Activated naive CD4-positive, alpha-beta T cell treated with anti-CD3 and anti-CD28 coated beads, Interleukin-2, amount 10 ng/mL, durations not matched to agents 7 days and 5 days (primary cell): ENCODE measurements at regions not wholly inside any gene's neighbourhood (a gene's known extent, or its start where the extent isn't known, plus 50 kb on each side); places are given as distances from the start of the nearest gene placed in this dataset.
"Not testable (repeated sequence)": the region's sequence is repeated elsewhere in the genome, so short reads cannot be mapped to it uniquely, and the experiment has no call there.

Experiments used
- CTCF ChIA-PET: fragments of 350-600 bp; sonication (Branson Sonifier 250); formaldehyde crosslinking; loops from one replicate; lab custom pipeline; 2021; ENCODE audit warnings: antibody characterized with exemption; lab: Charles Lee
- DNase-seq: peaks from one replicate; pipeline ENCODE4 v3.0.0-alpha.2; 2020
- H3K27ac Mint-ChIP-seq: one replicate; pipeline ENCODE4 v1.8.0; 2021; ENCODE audit warnings: mild to moderate bottlenecking, moderate library complexity, mixed read lengths
- H3K27me3 Mint-ChIP-seq: one replicate; pipeline ENCODE4 v1.8.0; 2021; ENCODE audit warnings: mild to moderate bottlenecking, mixed read lengths
- H3K36me3 Mint-ChIP-seq: one replicate; pipeline ENCODE4 v1.8.0; 2021; ENCODE audit warnings: mixed read lengths
- H3K4me1 Mint-ChIP-seq: one replicate; pipeline ENCODE4 v1.8.0; 2021; ENCODE audit warnings: mixed read lengths
- H3K4me3 Mint-ChIP-seq: one replicate; pipeline ENCODE4 v1.8.0; 2021; ENCODE audit warnings: mild to moderate bottlenecking, moderate library complexity, mixed read lengths
- H3K9me3 Mint-ChIP-seq: one replicate; pipeline ENCODE4 v1.8.0; 2021; ENCODE audit warnings: mixed read lengths

DNA sequence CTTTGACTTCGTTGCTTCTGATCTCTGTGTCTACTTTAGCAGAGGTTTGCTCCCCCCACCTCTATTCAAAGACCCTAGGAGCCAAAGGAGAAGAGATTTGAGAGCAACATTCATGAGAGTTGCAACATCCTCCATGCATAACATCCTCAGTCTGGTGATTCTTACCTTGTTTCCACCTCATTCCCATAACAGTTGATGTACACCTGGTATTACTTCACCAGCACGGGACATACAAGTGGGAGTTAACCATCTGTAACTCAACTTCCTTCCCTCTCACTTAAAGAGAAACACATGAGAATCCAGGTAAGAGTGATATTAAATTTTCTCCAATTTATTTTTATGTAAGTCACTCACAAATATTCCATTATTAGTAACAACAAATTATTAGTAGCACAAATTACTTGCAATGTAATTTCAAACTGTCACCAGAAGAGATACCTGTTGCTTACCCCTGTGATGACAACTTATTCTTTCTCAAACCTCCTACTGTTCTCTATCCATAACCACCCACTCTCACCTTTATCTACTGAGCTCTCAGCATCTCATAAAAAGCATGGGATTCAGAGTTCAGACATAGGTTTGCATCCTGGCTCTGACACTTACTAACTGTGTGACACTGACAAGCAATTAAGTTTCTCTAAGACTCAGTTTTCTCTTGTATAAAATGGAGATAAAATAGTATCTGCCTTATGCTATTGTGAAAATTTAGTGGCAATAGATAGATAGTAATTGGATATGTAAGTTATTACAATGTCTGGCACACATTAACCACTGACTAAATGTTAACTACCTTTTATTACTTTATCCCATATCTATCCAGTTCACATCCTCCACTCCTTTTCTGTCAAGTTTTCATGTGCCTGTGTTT, 184.6 kb upstream of the SRD5A2 start:
- Mint-ChIP-seq H3K9me3 (no peaks in the 10 kb centered on the region), H3K27ac (no peak overlapping the region), H3K36me3 (no peaks in the 10 kb centered on the region), H3K4me1 (no peaks in the 10 kb centered on the region), H3K4me3 (no peak overlapping the region), H3K27me3 (no peaks in the 10 kb centered on the region)
- CTCF ChIA-PET = no interaction called here
- DNase-seq = no peak

DNA sequence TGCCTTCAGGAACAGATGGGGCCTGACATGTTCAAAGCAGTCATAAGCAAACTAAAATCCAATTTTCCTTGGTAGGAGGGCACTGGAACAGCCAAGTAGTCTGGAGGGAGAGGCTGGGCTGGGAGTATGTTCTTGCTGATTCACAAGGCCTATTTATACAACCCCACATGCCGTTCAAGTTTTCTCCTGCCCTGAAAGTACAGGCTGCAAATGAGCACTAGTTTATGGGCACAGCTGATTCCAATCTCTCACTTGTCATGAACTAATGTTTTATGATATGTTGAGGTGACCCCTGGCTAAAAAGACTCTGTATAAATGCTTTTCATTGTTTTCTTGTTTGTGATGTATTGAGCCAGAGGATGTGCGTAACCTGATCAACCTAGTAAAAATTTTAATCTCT, 183.4 kb upstream of the SRD5A2 start:
- Mint-ChIP-seq H3K4me1 (no peaks in the 10 kb centered on the region), H3K27ac (no peak overlapping the region), H3K4me3 (no peak overlapping the region), H3K9me3 (no peaks in the 10 kb centered on the region), H3K36me3 (no peaks in the 10 kb centered on the region), H3K27me3 (no peaks in the 10 kb centered on the region)
- CTCF ChIA-PET = no interaction called here
- no peak for DNase-seq

DNA sequence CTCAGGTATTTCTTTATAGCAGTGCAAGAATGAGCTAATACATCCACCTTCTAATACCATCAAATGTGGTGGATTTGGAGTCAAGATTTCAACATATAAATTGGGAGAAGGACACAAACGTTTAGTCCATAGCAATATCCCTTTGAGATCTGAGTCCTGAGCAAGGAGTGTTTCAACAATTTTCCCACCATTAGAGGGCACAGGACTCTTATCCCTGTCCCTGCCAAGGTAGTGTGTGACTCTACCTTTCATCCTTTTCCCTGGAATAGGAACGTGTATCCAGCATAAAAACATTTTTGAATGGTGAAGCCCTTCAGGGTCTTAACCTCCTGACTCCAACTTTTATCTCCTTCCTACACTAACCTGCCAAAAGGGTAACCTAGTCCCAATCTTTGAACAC, 181.3 kb upstream of the SRD5A2 start:
- no peaks in the 10 kb centered on the region for H3K36me3 Mint-ChIP-seq

DNA sequence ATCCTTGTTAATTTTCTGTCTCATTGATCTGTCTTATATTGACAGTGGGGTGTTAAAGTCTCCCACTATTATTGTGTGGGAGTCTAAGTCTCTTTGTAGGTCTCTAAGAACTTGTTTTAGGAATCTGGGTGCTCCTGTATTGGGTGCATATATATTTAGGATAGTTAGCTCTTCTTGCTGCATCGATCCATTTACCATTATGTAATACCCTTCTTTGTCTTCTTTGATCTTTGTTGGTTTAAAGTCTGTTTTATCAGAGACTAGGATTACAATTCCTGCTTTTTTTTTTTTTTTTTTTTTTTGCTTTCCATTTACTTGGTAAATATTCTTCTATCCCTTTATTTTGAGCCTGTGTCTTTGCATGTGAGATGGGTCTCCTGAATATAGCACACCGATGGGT, 176.6 kb upstream of the SRD5A2 start:
- CTCF ChIA-PET, H3K36me3 Mint-ChIP-seq, H3K4me3 Mint-ChIP-seq, H3K27me3 Mint-ChIP-seq, H3K4me1 Mint-ChIP-seq, H3K9me3 Mint-ChIP-seq, DNase-seq, H3K27ac Mint-ChIP-seq: not testable (repeated sequence)

More for the DNA sequence above, 181.3 kb upstream of the SRD5A2 start:
- no peak for DNase-seq
- no peaks in the 10 kb centered on the region for H3K4me1 Mint-ChIP-seq
- CTCF ChIA-PET = no interaction called here
- H3K27ac Mint-ChIP-seq = no peak overlapping the region
- H3K4me3 Mint-ChIP-seq = no peak overlapping the region
- no peaks in the 10 kb centered on the region for H3K27me3 Mint-ChIP-seq
- H3K9me3 Mint-ChIP-seq = no peaks in the 10 kb centered on the region

DNA sequence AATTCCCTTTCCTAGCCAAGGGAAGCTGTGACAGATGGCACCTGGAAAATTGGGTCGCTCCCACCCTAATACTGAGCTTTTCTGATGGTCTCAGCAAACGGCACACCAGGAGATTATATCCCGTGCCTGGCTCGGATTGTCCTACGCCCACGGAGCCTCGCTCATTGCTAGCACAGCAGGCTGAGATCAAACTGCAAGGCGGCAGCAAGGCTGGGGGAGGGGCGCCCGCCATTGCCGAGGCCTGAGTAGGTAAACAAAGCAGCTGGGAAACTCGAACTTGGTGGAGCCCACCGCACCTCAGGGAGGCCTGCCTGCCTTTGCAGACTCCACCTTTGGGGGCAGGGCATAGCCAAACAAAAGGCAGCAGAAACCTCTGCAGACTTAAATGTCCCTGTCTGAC, 168.0 kb upstream of the SRD5A2 start:
- H3K4me3 Mint-ChIP-seq, CTCF ChIA-PET, H3K4me1 Mint-ChIP-seq, H3K27ac Mint-ChIP-seq, H3K36me3 Mint-ChIP-seq, H3K27me3 Mint-ChIP-seq, DNase-seq: not testable (repeated sequence)
- H3K9me3 Mint-ChIP-seq = peaks cover 15% of the 10 kb centered on the region

DNA sequence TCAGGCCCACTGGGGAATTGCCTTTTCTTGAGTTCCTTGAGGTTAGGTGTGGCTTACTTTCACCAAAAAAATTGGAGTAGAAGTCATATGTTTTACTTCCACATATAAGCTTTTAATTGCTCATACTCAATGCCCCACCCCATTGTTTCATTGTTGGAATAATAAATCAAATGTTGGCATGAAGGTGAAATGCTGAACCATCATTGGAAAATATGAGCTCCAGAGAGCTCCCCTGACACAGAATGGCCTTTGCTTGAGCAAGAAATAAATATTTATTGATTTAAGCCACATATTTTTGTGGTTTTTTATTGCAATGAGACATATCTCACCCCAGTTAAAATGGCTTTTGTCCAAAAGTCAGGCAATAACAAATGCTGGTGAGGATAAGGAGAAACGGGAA, 167.3 kb upstream of the SRD5A2 start:
- no peak for DNase-seq

DNA sequence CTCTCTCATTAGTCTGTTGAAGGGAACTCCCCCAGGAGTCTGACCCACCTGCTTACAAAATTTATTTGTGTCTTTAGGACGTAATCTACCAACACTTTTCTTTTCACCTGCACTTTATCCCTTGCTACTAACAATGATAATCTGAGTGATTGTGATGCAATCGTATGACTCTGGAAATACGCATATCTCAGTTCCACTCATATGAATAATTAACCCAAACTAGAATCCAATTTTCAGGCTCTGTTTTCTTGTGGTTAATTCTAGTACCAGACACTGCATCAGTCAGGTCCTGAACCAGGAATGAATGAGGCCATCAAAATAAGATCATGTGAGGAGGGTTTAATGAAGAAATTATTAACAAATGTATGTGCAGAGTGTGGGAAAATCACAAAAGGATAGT, 158.4 kb upstream of the SRD5A2 start:
- DNase-seq = no peak
- CTCF ChIA-PET = no interaction called here
- H3K4me3 Mint-ChIP-seq = no peak overlapping the region
- H3K36me3 Mint-ChIP-seq = no peaks in the 10 kb centered on the region
- H3K4me1 Mint-ChIP-seq = no peaks in the 10 kb centered on the region
- H3K27me3 Mint-ChIP-seq = no peaks in the 10 kb centered on the region
- H3K9me3 Mint-ChIP-seq = no peaks in the 10 kb centered on the region
- no peak overlapping the region for H3K27ac Mint-ChIP-seq

More for the DNA sequence above, 167.3 kb upstream of the SRD5A2 start:
- Mint-ChIP-seq H3K27ac (no peak overlapping the region), H3K9me3 (peaks cover 14% of the 10 kb centered on the region), H3K4me1 (no peaks in the 10 kb centered on the region), H3K36me3 (no peaks in the 10 kb centered on the region), H3K4me3 (no peak overlapping the region), H3K27me3 (no peaks in the 10 kb centered on the region)
- CTCF ChIA-PET = no interaction called here

DNA sequence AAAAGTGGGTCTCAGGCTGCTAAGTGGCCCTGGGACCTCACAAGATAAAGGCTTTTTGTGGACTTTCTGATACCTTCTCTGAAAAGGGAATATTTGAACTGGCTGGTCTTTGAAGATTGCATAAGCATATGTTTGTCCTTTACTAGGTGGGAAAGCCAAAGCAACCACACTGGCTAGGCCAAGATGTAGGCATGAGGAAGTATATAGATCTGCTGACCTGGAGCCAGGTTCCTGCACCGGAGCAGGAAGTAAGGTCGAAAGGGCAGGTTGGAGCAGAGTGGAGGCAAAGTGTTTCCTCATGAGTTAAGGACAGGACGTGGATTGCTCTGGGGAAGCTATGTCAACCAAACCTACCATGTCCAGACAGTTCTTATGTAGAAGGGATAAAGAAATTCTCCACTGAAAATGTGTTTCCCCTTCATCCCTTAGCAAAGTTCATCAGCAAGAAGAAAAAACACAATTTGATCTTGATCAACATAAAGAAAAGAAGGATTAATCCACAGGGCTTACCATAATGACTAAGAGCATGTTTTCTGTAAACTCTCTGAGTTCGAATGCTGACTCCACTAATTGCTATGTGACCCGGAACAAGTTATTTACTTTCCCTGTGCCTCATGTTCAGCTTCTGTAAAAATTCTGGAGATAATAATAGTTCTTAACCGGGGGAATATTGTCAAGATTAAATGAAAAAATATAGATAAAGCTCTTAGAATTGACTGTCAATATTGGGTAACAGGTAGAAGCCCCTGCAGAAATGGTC, 156.1 kb upstream of the SRD5A2 start:
- Mint-ChIP-seq H3K4me3 (no peak overlapping the region), H3K27ac (no peak overlapping the region), H3K36me3 (no peaks in the 10 kb centered on the region), H3K27me3 (no peaks in the 10 kb centered on the region), H3K4me1 (no peaks in the 10 kb centered on the region), H3K9me3 (no peaks in the 10 kb centered on the region)
- DNase-seq = no peak
- CTCF ChIA-PET = no interaction called here

DNA sequence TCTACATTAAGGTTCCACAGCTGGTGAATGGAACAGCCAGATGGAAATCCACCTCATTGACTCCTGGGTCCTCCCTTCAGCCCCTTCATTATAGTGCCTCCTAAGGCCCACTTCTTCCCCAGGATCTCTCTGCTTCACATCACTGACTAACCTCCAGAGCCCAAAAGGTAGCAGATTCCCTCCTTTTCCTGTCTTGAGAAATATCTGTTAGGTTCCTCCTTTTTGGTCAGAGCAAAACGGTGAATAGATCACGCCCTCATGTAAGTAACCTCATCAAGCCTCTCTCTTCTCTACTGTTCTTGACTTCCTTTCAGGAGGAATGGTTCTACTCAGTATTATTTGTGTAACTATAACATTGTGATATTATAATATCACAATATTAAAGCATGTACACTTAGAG, 155.0 kb upstream of the SRD5A2 start:
- no peak for DNase-seq
- Mint-ChIP-seq H3K4me3 (no peak overlapping the region), H3K9me3 (no peaks in the 10 kb centered on the region), H3K36me3 (no peaks in the 10 kb centered on the region), H3K27ac (no peak overlapping the region), H3K27me3 (no peaks in the 10 kb centered on the region), H3K4me1 (no peaks in the 10 kb centered on the region)
- CTCF ChIA-PET = no interaction called here

DNA sequence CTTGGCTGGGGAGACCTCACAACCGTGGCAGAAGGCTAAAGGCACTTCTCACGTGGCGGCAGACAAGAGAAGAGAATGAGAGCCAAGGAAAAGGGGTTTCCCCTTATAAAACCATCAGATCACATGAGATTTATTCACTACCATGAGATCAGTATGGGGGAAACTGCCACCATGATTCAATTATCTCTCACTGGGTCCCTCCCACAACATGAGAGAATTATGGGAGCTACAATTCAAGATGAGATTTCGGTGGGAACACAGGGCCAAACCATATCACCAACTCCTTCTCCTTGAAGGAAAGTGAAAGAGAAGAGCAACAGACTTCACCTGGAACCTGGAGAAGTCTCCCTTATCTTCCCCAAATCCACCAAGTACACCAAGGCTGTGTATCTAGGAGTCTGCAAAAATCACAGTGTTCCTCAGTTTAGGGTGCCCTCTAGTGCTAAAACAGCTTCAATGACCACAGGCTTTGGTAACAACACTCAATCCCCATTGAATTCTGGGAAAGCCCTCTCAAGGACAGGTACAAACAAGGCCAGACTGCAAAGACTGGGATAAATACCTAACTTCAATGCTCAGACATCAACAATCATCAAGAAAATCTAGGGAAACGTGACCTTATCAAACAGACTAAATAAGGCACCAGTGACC, 148.8 kb upstream of the SRD5A2 start:
- CTCF ChIA-PET = interaction anchor here (0.6 kb wide), 1 partner anchor 1005 kb away, joined by 3 read pairs; no protein-coding TSS in a partner anchor
- no peak overlapping the region for H3K27ac Mint-ChIP-seq

DNA sequence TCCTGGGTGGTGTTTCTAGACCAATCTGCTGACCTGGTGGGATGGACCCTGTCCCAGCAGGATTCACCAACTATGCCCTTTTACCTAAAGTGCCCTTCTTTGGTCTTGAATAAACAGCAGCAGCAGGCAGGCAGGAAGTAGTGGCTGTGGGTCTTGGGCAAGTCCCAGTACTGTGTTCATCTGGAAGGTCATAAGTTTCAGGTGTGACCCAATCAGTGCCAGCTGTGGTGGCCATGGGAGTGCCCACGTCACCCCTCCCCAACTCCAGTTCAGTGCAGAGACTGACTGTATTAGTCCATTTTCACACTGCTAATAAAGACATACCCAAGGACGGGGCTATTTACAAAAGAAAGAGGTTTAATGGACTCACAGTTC, 148.3 kb upstream of the SRD5A2 start:
- Mint-ChIP-seq H3K27me3 (no peaks in the 10 kb centered on the region), H3K27ac (no peak overlapping the region), H3K9me3 (no peaks in the 10 kb centered on the region), H3K4me1 (no peaks in the 10 kb centered on the region), H3K36me3 (no peaks in the 10 kb centered on the region), H3K4me3 (no peak overlapping the region)
- no peak for DNase-seq
- CTCF ChIA-PET = no interaction called here

More for the DNA sequence above, 148.8 kb upstream of the SRD5A2 start:
- Mint-ChIP-seq H3K4me3 (no peak overlapping the region), H3K36me3 (no peaks in the 10 kb centered on the region), H3K9me3 (no peaks in the 10 kb centered on the region), H3K27me3 (no peaks in the 10 kb centered on the region), H3K4me1 (no peaks in the 10 kb centered on the region)
- no peak for DNase-seq

DNA sequence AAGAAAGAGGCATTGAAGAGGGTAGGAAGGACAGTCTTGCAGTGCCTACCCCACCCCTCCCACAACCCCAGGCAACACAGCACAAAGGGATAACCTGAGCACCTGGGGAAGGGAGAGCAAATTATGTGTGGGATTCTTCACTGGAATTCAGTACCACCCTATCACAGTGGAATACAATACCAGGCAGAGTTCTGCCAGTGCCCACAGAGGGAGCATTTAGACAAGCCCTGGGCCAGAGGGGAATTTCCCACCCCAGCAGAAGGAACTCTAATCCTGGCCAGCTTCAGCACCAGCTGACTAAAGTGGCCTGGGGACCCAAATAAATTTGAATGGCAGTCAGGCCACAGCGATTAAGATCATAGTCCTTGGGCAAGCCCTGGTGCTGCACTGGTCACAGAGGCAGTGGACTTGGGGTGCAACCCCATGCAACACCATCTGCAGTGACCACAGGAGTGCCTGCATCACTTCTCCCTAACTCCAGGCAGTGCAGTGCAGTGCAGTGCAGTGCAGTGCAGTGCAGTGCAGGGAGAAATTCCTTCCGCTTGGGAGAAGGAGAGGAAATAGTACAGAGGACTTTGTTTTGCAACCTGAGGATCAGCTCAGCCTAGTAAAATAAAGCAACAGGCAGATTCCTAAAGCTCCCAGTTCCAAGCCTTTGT, 147.8 kb upstream of the SRD5A2 start:
- no peak overlapping the region for H3K4me3 Mint-ChIP-seq
- no peaks in the 10 kb centered on the region for H3K27me3 Mint-ChIP-seq
- no peaks in the 10 kb centered on the region for H3K4me1 Mint-ChIP-seq
- no peaks in the 10 kb centered on the region for H3K36me3 Mint-ChIP-seq
- no peak overlapping the region for H3K27ac Mint-ChIP-seq
- CTCF ChIA-PET = no interaction called here
- no peak for DNase-seq
- H3K9me3 Mint-ChIP-seq = no peaks in the 10 kb centered on the region

DNA sequence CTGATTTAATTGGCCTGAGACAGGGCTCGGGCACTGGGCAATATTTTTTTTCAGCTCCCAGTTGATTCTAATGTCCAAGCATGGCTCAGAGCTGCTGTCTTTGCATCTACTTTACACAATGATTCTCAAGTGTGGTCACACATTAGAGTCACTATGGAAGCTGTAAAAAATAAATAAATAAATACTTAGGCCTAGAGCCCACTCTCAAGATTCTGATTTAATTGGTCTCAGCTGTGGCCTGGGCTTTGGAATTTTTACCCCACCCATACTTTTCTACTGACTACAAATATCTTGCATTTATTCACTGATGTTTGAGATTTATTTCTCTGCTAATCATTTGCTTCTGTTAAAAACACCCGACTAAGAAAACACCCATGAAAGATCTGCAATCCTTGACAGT, 145.7 kb upstream of the SRD5A2 start:
- Mint-ChIP-seq H3K27ac (no peak overlapping the region), H3K9me3 (no peaks in the 10 kb centered on the region), H3K4me3 (no peak overlapping the region), H3K36me3 (no peaks in the 10 kb centered on the region), H3K4me1 (no peaks in the 10 kb centered on the region), H3K27me3 (no peaks in the 10 kb centered on the region)
- DNase-seq = no peak
- CTCF ChIA-PET = interaction anchor here (1.2 kb wide), 1 partner anchor 14 kb away, joined by 3 read pairs; no protein-coding TSS in a partner anchor

DNA sequence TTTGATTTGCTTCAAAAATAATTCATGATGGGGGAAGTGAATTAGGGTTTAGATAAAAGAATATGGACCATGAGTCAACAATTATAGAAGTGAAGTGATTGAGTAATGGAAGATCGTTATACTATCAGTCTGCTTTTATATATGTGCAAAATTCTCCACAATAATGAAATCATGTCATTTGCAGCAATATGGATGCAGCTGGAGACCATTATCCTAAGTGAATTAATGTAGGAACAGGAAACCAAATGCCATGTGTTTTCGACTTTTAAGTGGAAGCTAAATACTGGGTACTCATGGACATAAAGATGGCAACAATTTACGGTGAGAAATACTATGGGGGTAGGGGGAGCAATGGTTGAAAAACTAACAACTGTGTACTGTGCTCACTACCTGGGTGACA, 144.7 kb upstream of the SRD5A2 start:
- CTCF ChIA-PET = no interaction called here
- H3K4me1 Mint-ChIP-seq = no peaks in the 10 kb centered on the region
- no peak for DNase-seq
- no peak overlapping the region for H3K4me3 Mint-ChIP-seq
- no peaks in the 10 kb centered on the region for H3K36me3 Mint-ChIP-seq
- H3K27ac Mint-ChIP-seq = no peak overlapping the region
- H3K27me3 Mint-ChIP-seq = no peaks in the 10 kb centered on the region
- H3K9me3 Mint-ChIP-seq = no peaks in the 10 kb centered on the region
